Superior temporal gyrus (tissue), 1 donor: ENCODE measurements at regions not wholly inside any gene's neighbourhood (a gene's known extent, or its start where the extent isn't known, plus 50 kb on each side); places are given as distances from the start of the nearest gene placed in this dataset.

Experiments used
- DNase-seq: peaks from one replicate; pipeline ENCODE4 v3.0.0-alpha.2; 2016; ENCODE audit errors: extremely low spot score

- DNase-seq = no peak
Observed at GRCh38 chr13:84360822-84361221, 478.5 kb upstream of the SLITRK1 start.

GRCh38 chr13:84358601-84359000, 476.3 kb upstream of the SLITRK1 start:
- DNase-seq = no peak

- DNase-seq = no peak
Observed at GRCh38 chr13:84352946-84353345, 470.7 kb upstream of the SLITRK1 start.

GRCh38 chr13:84339456-84339855, 457.2 kb upstream of the SLITRK1 start:
- DNase-seq = no peak

- DNase-seq = peak; percentile 64
Observed at GRCh38 chr13:84332346-84332745, 450.1 kb upstream of the SLITRK1 start.

- no peak for DNase-seq
Observed at GRCh38 chr13:84315527-84315926, 433.3 kb upstream of the SLITRK1 start.

GRCh38 chr13:84303035-84303434, 420.8 kb upstream of the SLITRK1 start:
- no peak for DNase-seq

- DNase-seq = no peak
Observed at GRCh38 chr13:84297251-84297650, 415.0 kb upstream of the SLITRK1 start.

GRCh38 chr13:84296401-84296800, 414.1 kb upstream of the SLITRK1 start:
- no peak for DNase-seq

GRCh38 chr13:84294576-84294975, 412.3 kb upstream of the SLITRK1 start:
- peak; percentile 63 for DNase-seq

- no peak for DNase-seq
Observed at GRCh38 chr13:84290386-84290785, 408.1 kb upstream of the SLITRK1 start.

- no peak for DNase-seq
Observed at GRCh38 chr13:84279166-84279565, 396.9 kb upstream of the SLITRK1 start.

GRCh38 chr13:84272877-84273562, 390.7 kb upstream of the SLITRK1 start:
- no peak for DNase-seq

GRCh38 chr13:84265257-84265764, 383.0 kb upstream of the SLITRK1 start:
- no peak for DNase-seq

- DNase-seq = no peak
Observed at GRCh38 chr13:84263354-84264069, 381.2 kb upstream of the SLITRK1 start.

GRCh38 chr13:84255226-84255797, 373.0 kb upstream of the SLITRK1 start:
- no peak for DNase-seq

GRCh38 chr13:84249463-84249862, 367.2 kb upstream of the SLITRK1 start:
- DNase-seq = no peak

- no peak for DNase-seq
Observed at GRCh38 chr13:84243340-84243739, 361.1 kb upstream of the SLITRK1 start.

GRCh38 chr13:84239032-84239431, 356.8 kb upstream of the SLITRK1 start:
- DNase-seq = no peak

- DNase-seq = peak; percentile 39
Observed at GRCh38 chr13:84238381-84238780, 356.1 kb upstream of the SLITRK1 start.

GRCh38 chr13:84237143-84237542, 354.9 kb upstream of the SLITRK1 start:
- DNase-seq = peak; percentile 30

- DNase-seq = no peak
Observed at GRCh38 chr13:84234416-84234815, 352.1 kb upstream of the SLITRK1 start.

GRCh38 chr13:84230568-84230967, 348.3 kb upstream of the SLITRK1 start:
- no peak for DNase-seq
